ENCODE measurements at regions not wholly inside any gene's neighbourhood (a gene's known extent, or its start where the extent isn't known, plus 50 kb on each side); places are given as distances from the start of the nearest gene placed in this dataset.
A peak's percentile ranks its signal among the peaks of the same experiment; 100 is the strongest.

DNA sequence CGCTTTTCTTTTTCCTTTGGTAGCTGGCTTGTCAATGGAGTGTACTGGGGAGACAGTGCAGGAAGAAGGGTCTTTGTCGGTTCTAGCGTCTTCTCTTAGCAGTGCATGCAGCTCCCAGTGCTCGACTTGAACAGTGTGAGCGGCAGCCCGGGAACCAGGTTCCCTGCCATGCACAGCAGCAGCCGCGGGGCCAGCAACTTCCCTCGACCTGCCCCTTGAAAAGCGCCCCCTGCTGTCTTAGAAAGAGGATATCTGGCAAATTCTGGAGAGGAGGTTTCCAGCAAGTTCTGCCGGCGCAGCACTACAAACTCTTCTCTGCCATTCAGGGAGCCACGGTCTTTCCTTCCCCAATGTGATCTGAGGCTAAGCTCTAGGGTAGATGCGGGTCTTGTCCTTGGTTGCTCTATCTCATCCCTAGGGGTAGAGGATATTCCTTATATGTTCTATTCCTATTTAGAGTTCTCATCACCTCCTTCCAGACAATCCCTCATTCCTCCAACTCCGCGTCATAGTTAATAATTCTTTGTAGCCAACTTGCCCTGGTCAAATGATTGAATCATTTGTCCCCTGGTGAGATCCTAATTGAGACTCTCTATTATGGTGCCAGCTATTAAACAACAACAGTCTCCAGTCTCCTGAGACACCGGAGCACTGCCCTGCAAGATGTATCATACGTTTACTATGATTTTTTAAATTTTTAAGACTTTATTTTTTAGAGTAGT, 451.3 kb downstream of the PMP22 start:
- no peak for DNase-seq (ENCODE audit: low read depth)

DNA sequence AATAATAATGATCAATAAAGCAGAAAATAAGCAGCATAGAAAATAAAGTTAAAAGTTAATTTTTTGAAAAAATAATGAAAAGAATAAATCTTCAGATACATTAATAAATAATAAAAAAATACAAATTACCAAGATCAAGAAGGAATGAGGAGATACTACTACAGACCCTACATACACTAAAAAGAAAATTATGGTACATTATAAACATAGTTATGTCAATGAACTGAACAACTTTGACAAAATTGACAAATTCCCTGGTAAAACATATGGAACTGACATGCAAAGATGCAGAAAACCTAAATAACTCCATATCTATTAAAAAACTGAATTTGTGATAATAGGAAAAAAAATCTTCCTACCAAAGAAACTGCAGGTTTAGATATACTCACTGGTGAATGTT, 456.7 kb downstream of the PMP22 start:
- no peak for DNase-seq (ENCODE audit: low read depth)

DNA sequence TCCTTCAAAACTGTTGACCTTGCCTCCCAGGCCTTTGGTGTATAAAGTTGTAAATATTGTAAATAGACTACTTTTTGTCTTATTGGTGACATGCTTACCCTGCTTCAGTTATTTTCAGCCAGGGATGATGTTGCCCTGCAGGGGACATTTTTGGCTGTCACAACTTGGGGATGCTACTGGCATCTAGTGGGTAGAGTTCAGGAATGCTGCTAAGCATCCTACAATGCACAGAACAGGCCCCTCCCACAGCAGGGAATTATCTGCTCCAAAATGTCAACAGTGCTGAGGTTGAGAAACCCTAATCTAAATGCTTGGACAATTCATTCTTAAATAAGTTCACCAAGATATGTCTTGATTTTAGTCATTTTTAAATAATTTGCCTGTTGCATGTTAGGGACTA, 459.8 kb downstream of the PMP22 start:
- no peak for DNase-seq (ENCODE audit: low read depth)

DNA sequence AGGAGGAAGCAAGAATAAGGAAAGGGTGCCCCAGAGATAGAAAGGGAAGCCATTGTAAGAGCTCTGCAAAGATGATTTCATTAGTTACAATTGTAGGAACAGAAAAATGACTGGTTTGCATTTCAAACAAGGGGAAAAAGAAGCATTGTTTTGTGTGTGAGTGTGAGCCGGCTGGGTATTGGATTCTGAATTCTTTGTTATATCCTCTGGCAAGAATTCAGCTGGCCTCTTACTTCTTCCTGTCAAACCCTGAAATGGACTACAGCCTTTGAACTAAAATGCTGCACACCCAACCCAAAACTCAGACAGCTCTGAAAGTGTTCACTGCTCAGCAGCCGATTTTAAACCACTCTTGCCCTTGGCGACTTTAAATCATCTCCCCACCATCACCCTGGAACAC, 461.3 kb downstream of the PMP22 start:
- peak; percentile 34 for DNase-seq (ENCODE audit: low read depth)

DNA sequence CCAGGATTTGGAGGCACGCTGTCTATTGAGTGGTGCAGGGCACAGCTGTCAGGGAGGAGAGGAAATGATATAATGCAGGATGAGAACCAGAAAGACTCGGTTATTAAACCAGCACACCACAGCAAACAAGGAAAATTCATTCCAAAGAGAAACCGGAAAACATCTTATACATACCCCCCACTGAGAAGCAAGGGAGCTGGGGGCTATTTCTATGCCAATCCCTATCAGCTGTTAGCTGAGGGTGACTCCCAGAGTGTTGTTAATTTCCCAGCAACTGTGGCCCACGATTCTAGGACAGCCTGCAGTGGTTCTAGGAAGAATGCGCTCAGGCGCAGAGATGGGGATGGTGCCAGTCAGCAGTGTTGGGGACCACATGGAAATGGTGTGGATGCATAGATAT, 467.3 kb downstream of the PMP22 start:
- DNase-seq (ENCODE audit: low read depth) = no peak

DNA sequence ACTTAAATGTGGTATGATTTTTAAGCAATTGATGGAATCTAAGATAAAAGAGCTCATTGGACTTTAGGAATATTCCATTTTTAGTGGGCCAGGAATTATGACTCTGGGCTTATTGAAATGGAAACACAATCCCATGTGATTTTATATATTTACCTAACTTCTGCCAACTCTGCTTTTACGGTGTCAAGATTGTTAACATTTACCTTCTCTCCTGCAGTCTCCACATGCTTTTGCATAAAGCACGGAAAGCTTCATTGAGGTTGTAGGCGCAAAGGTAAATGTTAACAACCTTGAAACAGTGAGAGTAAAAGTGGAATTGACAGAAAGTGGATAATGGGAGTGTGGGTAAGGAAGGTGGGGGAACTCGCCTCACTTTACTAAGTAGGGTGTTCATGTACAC, 468.1 kb downstream of the PMP22 start:
- DNase-seq (ENCODE audit: low read depth) = no peak

GRCh38 chr17:14794961-14795360, 470.2 kb downstream of the PMP22 start:
- DNase-seq (ENCODE audit: low read depth) = no peak

- no peak for DNase-seq (ENCODE audit: low read depth)
Measured at GRCh38 chr17:14793237-14793636, 471.9 kb downstream of the PMP22 start.

DNA sequence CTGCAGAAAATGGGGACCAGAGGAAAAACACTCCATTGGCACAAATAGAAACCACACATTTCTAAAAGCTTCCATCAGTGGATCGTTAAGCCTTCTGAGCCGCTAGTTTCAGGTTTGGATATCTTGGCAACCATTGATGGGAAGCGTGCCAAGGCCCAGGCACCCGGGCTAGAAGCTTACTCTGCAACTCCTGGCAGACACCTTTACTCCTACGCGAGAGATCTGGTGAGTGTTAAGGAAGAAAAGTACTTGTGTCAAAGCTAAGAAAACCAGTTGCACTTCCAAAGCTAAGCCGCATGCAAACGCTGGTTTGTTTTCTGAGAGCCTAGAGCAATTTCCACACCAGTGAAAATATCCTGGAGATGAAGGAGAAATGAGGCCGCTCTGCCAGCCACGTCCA, 472.4 kb downstream of the PMP22 start:
- no peak for DNase-seq (ENCODE audit: low read depth)

- DNase-seq (ENCODE audit: low read depth) = no peak
Measured at GRCh38 chr17:14791221-14791620, 473.9 kb downstream of the PMP22 start.

DNA sequence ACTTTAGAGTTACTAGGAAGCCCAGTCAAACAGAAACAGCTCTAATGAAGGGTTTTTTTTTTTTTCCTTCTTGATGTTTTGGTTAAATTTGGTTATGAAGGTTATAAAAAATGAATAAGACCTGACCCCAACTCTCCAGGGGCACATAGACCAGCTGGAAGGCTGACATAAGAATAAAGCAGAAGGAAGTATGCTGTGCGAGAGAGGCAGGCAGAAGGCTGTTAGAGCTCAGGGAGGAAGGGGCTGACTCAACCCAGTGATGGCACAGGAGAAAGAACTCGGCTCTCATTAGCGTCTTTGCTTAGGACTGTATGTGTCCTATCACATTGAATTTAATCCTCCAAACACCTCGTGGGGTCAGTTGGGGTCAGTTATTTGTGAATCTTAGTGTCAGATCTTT, 474.6 kb downstream of the PMP22 start:
- no peak for DNase-seq (ENCODE audit: low read depth)

DNA sequence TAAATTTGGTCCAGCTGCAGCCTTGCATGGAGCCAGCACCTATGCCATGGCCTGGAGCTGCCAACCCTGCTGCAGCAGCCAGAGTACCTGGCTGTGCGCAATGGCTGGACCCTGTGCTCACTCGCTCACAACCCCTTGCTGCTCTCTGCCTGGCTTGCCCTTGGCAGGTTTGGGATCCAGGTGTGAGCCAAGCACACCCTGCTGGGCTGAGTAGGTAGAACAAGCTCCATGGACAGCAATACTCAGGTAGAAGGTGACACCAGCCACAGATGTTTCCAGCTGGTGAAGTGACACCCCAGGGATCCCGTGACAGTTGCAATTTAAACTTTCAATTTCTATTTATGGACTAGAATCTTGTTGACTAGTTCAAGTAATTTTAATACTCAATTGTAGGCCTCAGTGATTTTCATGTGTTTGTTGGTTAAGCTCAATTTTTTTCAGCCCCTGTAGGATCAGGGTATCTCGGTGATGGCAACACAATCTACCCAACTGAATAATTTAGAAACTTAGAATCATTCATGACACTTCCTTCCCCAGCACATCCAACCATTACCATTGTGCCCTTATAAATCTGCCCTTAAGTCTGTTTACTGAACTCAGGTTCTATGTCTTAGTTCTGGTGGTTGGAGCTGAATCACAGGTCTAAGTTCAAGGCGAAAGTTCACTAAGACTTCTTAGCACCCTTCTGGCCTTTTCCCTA, 480.0 kb downstream of the PMP22 start:
- no peak for DNase-seq (ENCODE audit: low read depth)

DNA sequence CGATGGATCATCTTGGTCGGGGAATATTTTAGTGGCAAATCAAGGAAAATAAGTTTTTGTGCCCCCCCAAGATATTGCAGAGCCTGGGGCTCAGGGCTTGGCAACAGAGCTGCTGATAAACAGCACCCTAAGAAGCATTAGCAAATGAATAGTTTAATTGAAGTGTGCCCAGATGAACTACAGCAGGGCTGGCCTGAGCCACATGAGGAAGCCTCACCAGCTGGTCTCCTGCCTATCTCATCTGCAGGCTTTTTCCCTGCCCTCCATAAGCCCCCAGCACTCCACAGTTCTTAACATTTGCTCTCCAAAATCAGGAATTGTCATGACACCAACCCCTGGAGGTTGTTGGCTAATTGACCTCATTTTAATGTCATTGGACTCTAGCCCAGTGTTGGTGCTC, 480.2 kb downstream of the HS3ST3B1 start:
- DNase-seq (ENCODE audit: low read depth) = no peak

DNA sequence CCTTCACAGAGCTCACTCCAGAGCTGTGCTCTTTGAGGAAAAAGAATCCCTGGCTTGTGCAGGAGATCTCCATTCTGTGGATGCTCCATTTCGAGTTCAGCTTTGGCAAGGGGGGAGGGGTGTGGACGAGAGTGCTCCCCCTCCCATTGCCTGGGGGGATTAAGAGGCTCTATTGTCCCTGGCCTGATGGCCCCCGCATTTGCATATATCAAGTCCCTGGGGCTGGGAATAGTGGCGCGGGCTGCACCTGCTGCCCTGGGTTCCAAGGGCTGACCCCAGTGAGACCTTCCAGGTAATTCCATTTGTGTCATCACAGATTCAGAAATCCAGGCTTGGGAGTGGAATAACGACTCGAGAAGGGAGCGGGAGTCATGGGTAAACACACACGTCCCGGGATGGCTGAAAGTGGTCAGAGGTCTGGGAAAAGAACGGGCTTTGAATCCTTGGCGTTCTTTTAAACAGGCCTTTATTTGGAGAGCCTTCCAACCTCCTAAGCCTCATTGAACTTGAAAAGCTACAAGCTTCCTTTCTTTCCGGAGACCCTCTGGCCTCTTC, 479.3 kb downstream of the HS3ST3B1 start:
- no peak for DNase-seq (ENCODE audit: low read depth)

GRCh38 chr17:14779241-14779640, 478.4 kb downstream of the HS3ST3B1 start:
- no peak for DNase-seq (ENCODE audit: low read depth)

- DNase-seq (ENCODE audit: low read depth) = no peak
Measured at GRCh38 chr17:14777291-14777690, 476.4 kb downstream of the HS3ST3B1 start.

DNA sequence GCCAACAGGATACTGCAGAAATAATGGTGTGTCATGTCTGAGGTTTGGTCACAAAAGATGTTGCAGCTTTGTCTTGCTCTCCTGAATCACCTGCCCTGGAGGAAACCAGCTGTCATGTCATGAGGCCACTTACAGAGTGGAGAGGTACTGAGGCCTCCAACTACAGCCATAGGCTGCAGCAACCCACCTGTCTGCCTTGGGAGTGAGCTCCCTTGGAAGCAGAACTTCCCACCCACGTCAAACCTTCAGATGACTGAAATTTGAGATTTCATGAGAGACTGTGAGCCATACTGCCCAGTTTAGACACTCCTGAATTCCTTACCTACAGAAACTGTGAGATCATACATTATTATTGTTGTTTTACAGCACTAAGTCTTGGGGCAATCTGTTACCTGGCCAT, 475.9 kb downstream of the HS3ST3B1 start:
- no peak for DNase-seq (ENCODE audit: low read depth)

GRCh38 chr17:14775731-14776492, 475.0 kb downstream of the HS3ST3B1 start:
- no peak for DNase-seq (ENCODE audit: low read depth)

- no peak for DNase-seq (ENCODE audit: low read depth)
Measured at GRCh38 chr17:14774774-14775173, 473.9 kb downstream of the HS3ST3B1 start.

GRCh38 chr17:14772776-14773175, 471.9 kb downstream of the HS3ST3B1 start:
- no peak for DNase-seq (ENCODE audit: low read depth)

- no peak for DNase-seq (ENCODE audit: low read depth)
Measured at GRCh38 chr17:14771543-14771942, 470.7 kb downstream of the HS3ST3B1 start.

- no peak for DNase-seq (ENCODE audit: low read depth)
Measured at GRCh38 chr17:14768923-14769322, 468.0 kb downstream of the HS3ST3B1 start.
